Heart left ventricle (tissue), 13 donors: ENCODE measurements at regions not wholly inside any gene's neighbourhood (a gene's known extent, or its start where the extent isn't known, plus 50 kb on each side); places are given as distances from the start of the nearest gene placed in this dataset.

Experiments
- CTCF ChIP-seq, 12 donors: fragments of 200-600 bp; sonication (generic) in 4 of 12; IDR thresholded peaks; one replicate each; pipeline versions ENCODE4 v1.5.0 to v1.8.0; 2018 to 2022; ENCODE audit warnings: antibody characterized with exemption in 12 of 12, mild to moderate bottlenecking in 5 of 12
- POLR2A ChIP-seq, 2 donors: fragments of 450-650 bp; IDR thresholded peaks; one replicate each; pipeline ENCODE4 v1.6.1; 2017; ENCODE audit warnings: antibody characterized with exemption in 2 of 2, mild to moderate bottlenecking in 2 of 2, moderate library complexity in 2 of 2
- donor health status: ischemic (EF 13 %, LVEDD 7.1; RV severe dilation, severe dysfunction).
- donor health status: DM: no; HTN: yes; CAD: no.
- donor health status: DM: no; HTN: no; CAD: no.
- donor health status: ischemic (EF 25% LVEDD 6.9; RV normal size, moderate dysfunction).
- donor health status: ischemic (EF 25% LVEDD 5.7; RV mildly dilated, moderate dysfunction).
- donor health status: ischemic (EF 35%, LVEDD 5.7; RV mildly dilated, moderate dysfunction).
- donor health status: nonischemic (EF 11% LVEDD 7.7; RV severe dilation, severe dysfunction).
- donor health status: DM: yes; HTN: yes; CAD: no.
- donor health status: PGD.
- donor health status: ischemic (EF 29% LVEDD 5.4; RV normal size, mild dysfunction).
- donor health status: nonischemic (EF 23%, LVEDD 6.1; RV moderate dilation, normal function).

DNA sequence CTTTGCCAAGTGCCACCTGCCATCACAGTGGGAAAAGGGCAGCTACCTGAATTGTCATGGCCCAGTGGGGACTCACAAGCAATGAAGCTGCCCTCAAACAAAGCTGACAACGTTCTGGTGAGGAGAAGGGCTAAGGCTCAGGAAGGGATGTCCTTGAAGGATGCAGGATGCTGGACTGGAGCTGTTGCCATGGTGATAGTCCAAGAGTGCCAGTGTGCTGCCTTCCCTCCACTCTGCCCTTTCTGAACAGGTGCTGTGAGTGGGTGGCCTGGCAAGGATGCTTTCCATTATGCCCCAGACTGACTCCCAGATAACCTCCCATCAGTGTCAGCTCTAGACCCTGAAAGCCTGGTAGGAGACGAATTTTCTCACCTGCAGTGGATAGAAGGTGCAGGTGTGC is 137.8 kb upstream of the GYPC start:
- TF ChIP-seq CTCF (IDR thresholded peaks at IDR 0.05) (no peak), POLR2A (IDR thresholded peaks at IDR 0.05) (no peak)
